Left ventricle myocardium superior (tissue), 1 donor: ENCODE measurements at regions not wholly inside any gene's neighbourhood (a gene's known extent, or its start where the extent isn't known, plus 50 kb on each side); places are given as distances from the start of the nearest gene placed in this dataset.
"Not testable (repeated sequence)": the region's sequence is repeated elsewhere in the genome, so short reads cannot be mapped to it uniquely, and the experiment has no call there.

ENCODE experiments used
- ATAC-seq: fragments of 200-7000 bp; cut with Tn5 transposase; one replicate; pipeline ENCODE4 v1.9.1; 2020; ENCODE audit warnings: mild to moderate bottlenecking, moderate library complexity
- DNase-seq: peaks from one replicate; pipeline ENCODE4 v3.0.0-alpha.2; 2020
- intact Hi-C: fragments of 100-400 bp; cut with micrococcal nuclease; formaldehyde crosslinking; loops from one replicate; pipeline ENCODE4 v1.11.0; 2022
- donor health status: DM: no; HTN: yes; CAD: no; lungs with severe emphysema.

DNA sequence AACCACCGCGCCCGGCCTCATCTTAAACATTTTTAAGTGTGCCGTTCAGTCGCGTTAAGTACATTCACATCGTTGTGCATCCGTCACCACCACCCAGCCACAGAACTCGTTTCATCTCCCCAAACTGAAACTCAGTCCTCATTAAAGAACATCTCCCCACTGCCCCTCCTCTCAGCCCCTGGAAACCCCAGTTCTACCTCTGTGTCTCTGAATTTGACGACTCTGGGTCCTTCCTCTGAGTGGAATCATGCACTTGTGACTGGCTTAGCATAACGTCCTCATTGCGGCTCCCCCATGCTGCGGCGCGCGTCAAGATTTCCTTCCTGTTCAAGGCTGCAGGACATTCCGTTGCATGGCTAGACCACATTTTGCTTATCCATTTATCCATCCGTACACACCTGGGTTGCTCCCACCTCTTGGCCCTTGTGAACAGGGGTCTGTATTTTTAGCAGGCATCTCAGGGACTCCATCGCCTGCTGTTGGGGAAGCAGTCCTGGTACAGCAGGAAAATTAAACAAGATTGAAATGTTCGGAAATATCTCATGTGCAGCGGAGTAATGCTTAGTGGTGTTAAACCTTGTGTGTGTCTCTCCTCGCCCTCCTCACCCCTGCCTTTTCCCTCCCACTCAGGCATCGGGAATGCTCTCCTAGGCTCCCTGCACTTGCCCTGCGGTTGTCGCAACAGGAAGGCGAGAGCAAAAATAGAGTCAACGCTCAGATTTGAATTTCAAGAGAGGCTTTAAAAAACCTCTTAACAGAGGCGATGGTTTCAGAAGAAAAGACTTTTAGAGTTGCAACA lies 127.9 kb downstream of the PXDC1 start:
- intact Hi-C loops: no loop called here
- DNase-seq (no peak), ATAC-seq (no peak)

- intact Hi-C loops: no loop called here
- ATAC-seq (no peak), DNase-seq (no peak)
Measured at GRCh38 chr6:3621411-3621810, 130.1 kb downstream of the PXDC1 start.

DNA sequence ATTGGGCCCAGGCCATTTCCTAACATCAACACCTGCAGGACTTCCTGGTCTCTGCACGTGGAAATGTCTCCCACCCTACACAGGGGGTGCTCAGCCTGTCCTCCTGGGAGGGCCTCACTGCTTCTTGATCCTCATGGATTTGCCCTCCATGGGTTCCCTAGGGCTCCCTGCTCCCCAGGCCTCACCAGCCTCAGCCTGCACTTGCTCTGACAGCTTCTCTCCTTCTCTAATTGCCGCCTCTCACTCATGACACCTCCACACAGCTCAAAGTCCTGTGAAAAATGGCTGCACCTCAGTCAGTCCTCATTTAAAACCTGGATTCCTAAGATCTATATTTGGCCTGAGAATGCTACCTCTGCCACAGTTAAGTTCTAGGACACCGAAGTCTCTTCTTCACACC lies 130.6 kb downstream of the PXDC1 start:
- DNase-seq: no peak
- intact Hi-C loops: no loop called here
- ATAC-seq: no peak

DNA sequence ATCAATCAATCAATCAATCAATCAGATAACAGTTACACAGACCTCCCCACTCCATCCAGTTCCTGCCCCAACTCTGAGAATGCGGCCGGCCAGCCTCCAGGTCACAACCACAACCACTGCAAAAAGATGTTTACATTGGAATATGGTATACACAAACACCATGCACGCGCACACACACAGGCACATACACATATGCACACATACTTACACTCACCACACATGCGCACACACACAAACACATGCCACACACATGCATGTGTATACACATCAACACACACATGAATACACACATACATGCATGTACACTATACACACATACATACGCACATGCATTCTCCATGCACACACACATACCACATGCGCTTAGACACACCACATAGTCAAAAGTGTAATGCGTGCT lies 131.1 kb downstream of the PXDC1 start:
- no peak for ATAC-seq
- no peak for DNase-seq
- intact Hi-C loops: no loop called here

DNA sequence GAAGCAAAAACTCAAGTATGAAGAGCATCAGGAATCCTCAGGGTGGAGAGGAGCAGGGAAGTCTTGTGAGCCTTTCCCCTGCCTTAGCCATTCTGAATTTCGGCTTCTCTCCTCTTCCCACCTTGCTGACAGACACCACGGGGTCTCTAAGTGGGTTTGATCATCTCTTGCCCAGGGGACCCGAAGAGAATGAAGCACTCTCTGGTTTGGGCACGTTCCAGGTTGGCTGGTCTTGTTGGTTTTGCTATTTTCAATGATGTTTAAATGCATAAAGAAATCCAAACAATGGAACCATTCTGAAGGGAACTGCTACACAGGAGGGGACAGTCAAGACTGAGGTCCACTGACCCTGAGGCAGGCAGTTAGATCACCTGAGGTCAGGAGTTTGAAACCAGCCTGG lies 131.7 kb downstream of the PXDC1 start:
- intact Hi-C loops: no loop called here
- ATAC-seq (no peak), DNase-seq (no peak)

- intact Hi-C loops: no loop called here
- ATAC-seq (no peak), DNase-seq (no peak)
Measured at GRCh38 chr6:3619201-3619600, 132.3 kb downstream of the PXDC1 start.

GRCh38 chr6:3618642-3619041 lies 132.9 kb downstream of the PXDC1 start:
- ATAC-seq: no peak
- intact Hi-C loops: no loop called here
- DNase-seq: no peak

- no peak for ATAC-seq
- DNase-seq: no peak
- intact Hi-C loops: no loop called here
Measured at GRCh38 chr6:3617681-3618311, 133.7 kb downstream of the PXDC1 start.

DNA sequence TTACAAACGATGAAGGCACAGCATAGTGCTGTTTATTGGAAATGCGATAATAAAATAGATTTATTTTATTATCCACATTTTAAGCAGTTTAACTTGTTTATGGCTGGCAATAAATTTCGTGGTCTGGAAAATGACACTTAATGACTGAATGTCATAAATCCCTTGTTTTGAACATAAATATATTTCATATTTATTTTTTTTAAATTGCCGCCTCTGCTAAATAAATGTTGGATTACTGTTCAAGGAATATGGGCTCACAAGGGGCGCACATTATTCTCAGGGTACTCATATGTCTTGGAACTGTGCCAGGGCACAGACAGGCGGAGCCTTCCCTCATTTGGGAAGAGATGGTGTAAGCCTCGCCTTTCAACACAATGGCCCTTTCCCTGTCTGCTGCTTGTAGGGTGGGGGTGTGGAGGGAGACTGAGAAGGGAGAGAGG lies 134.3 kb downstream of the PXDC1 start:
- DNase-seq (no peak), ATAC-seq (no peak)
- intact Hi-C loops: no loop called here

DNA sequence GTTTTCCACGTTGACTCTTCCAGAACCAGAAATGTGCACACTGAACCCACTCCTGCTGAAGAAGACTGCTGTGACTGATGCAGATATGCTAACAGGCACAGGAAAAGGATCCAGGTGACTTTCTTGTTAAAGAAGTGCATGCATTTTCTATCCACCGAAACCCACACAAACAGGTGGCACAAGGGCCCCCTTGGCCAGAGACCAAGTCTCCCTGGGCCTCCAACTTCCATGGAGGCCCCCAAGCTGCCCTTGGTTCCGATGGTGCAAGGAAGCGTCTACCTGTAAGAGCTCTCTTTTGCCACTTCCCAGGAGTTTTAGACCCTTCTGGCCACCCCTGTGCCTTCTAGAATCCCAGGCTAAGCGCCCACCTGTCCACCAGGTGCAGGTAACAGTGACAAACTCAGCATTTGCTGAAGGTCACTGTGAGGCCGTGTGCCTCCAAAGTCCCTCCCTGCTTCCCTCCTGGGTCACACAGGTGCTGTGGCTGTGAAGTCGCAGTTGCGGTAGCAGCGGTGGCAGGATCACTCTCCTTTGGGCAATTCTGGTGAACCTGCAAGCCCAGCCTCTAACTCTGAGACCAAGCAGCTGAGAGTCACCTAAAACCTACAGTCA lies 134.8 kb downstream of the PXDC1 start:
- ATAC-seq (no peak), DNase-seq (no peak)
- intact Hi-C loops: no loop called here

DNA sequence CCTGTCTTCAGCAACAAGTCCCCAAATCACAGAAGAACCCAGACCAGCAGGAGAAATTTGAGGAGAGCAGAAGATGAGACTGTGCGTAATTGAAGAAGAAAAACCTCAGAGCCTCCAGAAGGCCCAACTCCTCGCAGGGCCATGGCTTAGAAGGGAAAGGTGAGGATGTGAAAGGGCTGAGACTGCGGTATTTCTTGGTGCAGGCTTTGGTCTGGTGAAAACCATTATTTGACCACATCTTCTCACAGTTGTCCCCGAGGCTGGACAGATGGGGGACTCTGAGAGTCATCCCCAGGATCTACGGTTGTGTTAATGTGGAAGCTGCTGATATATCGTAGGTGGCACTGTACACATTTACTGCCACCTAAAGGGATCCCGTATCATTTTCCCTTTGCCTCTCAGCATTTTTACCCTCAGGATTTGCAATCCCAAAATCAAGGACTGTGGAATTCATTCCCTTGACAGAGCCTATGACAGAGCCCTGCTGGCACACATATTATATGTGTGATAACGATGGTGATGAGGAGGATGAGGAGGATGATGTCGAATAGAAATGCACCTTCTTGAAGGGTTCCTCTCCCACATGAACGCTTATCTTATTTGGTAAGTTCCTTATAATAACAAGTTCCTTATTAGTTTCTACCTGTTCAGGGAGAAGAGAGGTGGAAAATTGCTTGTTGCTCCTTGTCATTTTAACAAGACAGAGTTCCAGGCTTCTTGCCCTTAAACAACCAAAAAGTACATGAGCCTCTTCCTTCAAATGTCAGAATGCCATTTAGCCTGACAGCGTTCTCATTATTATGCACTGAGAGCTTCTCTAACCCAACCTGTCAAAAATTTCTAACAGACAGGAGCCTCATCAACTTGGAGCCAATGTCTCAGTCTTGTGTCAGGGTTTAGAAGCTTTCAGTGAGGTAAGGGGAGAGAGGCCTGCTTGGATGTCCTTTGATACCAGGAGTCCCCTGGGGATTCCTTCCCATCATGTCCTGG lies 135.8 kb downstream of the PXDC1 start:
- ATAC-seq (no peak), DNase-seq (no peak)
- intact Hi-C loops: no loop called here

DNA sequence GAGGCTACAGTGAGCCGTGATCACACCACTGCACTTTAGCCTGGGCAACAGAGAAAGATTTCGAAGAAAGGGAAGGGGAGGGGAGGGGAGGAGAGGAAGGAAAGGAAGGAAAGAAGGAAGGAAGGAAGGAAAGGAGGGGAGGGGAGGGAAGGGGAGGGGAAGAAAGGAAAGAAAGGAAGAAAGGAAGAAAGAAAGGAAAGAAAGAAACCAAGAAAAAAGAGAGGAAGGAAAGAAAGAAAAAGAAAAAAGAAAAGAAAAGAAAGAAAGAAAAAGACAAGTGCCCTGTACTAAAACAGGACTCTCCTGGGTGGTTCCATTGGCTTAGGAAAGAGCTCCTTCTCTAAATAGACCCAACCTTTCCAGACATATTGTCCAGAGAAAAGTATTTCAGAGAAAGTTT lies 136.6 kb downstream of the PXDC1 start:
- intact Hi-C loops: no loop called here
- no peak for ATAC-seq
- DNase-seq: no peak

GRCh38 chr6:3613565-3613964 lies 137.9 kb downstream of the PXDC1 start:
- ATAC-seq, intact Hi-C loops, DNase-seq: not testable (repeated sequence)

DNA sequence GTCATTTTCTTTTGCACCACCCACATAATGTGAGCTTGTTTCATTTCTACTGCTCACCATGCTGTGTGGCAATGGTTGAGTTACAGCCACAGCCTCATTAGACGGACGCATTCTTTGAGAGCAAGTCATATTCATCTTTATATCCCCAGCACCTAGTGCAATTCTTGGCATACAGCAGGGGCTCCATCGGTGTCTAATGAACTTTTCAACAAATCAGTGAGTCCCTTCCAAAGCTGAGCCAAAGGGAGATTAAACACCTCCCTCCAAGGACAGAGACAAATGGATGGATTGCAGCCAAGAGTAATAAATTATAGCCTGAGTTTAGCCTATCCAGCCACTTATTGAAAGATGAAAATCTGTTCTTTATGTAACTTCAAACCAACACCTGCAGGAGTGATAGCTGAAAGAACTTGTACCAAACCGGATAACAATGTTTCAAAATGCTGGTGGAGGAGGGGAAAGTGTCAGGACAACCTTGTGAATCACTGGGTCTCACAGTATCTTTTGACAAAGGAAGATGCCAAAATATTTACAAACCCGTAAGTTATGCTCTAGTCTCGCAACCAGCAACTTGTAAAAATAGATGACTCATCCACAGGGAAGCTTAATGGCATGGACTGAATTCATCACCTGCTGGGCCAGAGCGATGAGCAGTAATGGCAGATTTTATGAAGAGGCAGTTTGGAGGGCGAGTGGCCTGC lies 139.0 kb downstream of the PXDC1 start:
- no peak for ATAC-seq
- no peak for DNase-seq
- intact Hi-C loops: no loop called here

GRCh38 chr6:3610921-3611320 lies 140.6 kb downstream of the PXDC1 start:
- ATAC-seq: no peak
- intact Hi-C loops: no loop called here

DNA sequence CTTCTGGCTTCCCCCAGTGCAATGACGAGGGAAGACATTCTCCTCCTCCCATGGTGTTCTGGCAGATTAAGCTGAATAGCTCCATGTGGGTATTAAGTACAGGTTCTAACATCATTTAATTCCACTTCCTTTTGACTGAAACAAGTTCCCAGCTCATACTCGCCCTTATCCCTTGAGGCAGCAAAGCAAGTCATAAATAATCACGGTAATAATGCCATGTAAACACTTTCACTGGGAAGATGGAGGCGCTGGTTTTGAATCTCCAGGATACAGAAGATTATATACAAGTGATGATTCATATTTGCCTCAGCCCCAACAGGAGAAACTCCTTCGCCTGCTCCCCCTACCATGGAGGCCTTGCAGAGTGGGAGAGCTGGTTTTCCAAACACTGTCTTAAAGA lies 141.3 kb downstream of the PXDC1 start:
- DNase-seq: no peak
- intact Hi-C loops: no loop called here
- ATAC-seq: no peak

More at GRCh38 chr6:3610921-3611320, 140.6 kb downstream of the PXDC1 start:
- no peak for DNase-seq

GRCh38 chr6:3609388-3609787 lies 142.1 kb downstream of the PXDC1 start:
- DNase-seq (no peak), ATAC-seq (no peak)
- intact Hi-C loops: no loop called here

DNA sequence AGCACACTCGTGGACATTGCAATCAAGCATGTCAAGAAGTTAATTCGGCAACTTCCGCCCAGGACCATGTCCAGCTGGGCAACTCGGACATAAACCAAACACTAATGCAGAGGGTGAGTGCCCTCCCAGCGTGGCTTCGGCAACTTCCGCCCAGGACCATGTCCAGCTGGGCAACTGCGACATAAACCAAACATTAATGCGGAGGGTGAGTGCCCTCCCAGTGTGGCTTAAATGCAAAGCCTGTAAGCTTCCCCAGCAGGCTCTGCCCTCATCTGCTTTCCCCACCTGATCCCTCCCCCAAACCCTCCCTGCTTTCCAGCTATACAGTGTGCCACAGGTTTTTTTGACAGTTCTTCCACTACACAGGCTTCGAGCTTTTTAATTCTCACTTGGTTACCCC lies 143.4 kb downstream of the PXDC1 start:
- intact Hi-C loops: no loop called here
- ATAC-seq: no peak
- no peak for DNase-seq

DNA sequence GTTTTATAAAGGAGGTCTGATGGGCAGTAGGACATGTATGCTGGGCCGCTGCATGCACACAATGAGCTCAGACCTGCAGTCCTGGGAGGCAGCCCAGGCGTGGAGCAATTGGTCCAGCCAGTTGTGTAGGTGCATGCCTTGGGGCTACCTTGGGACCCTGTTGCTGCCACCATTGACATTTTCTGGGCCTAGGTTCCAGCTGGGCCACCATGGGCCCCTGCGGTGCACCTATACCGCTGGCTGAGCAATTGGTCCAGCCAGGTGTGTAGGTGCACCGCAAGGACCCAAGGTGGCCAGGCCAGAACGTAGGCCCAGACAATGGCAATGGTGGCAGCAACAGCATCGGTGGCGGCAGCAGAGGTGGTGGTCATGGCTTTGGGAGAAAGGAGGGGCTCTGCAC lies 143.9 kb downstream of the PXDC1 start:
- DNase-seq: no peak

More for the DNA sequence above, 143.9 kb downstream of the PXDC1 start:
- intact Hi-C loops: no loop called here
- no peak for ATAC-seq
